Upper lobe of left lung (tissue), 6 donors: ENCODE measurements at regions not wholly inside any gene's neighbourhood (a gene's known extent, or its start where the extent isn't known, plus 50 kb on each side); places are given as distances from the start of the nearest gene placed in this dataset.

ENCODE experiments used
- ATAC-seq, 2 donors: fragments of 200-7000 bp; cut with Tn5 transposase; one replicate each; pipeline ENCODE4 v1.9.1; 2022; ENCODE audit warnings: mild to moderate bottlenecking in 2 of 2, moderate library complexity in 2 of 2; ENCODE audit not compliant: low FRiP score in 2 of 2
- DNase-seq, 2 donors: peaks; one replicate each; pipeline ENCODE4 v3.0.0-alpha.2; 2019 to 2020
- H3K27ac ChIP-seq, 4 donors: fragments of 200-600 bp; sonication (generic); one replicate each; pipeline ENCODE4 v1.5.1; 2016 to 2019
- H3K27me3 ChIP-seq, 4 donors: fragments of 200-600 bp; sonication (generic); one replicate each; pipeline ENCODE4 v1.5.1; 2017 to 2019
- H3K36me3 ChIP-seq, 4 donors: fragments of 200-600 bp; sonication (generic); one replicate each; pipeline ENCODE4 v1.5.1; 2016 to 2019
- H3K4me1 ChIP-seq, 4 donors: fragments of 200-600 bp; sonication (generic); one replicate each; pipeline ENCODE4 v1.5.1; 2018 to 2019
- H3K4me3 ChIP-seq, 4 donors: fragments of 200-600 bp; sonication (generic); one replicate each; pipeline ENCODE4 v1.5.1; 2017 to 2019; ENCODE audit warnings: mild to moderate bottlenecking in 2 of 4, moderate library complexity in 1 of 4
- H3K9me3 ChIP-seq, 4 donors: fragments of 200-600 bp; sonication (generic); one replicate each; pipeline ENCODE4 v1.5.1; 2018 to 2019
- CTCF ChIP-seq, 6 experiments: fragments of 450-650 bp in 4 of 6; fragments of 200-600 bp in 2 of 6; sonication (generic) in 2 of 6; IDR thresholded peaks; one replicate each; pipeline ENCODE4 v1.5.1; 2016 to 2019; ENCODE audit warnings: antibody characterized with exemption in 6 of 6
- EP300 ChIP-seq, 4 donors: sonication (generic); formaldehyde crosslinking; IDR thresholded peaks; one replicate each; pipeline ENCODE4 v1.5.1; 2017; ENCODE audit warnings: antibody characterized with exemption in 4 of 4, control low read depth in 2 of 4
- POLR2A ChIP-seq, 4 donors: fragments of 450-650 bp; IDR thresholded peaks; one replicate each; pipeline ENCODE4 v1.5.1; 2016 to 2017; ENCODE audit warnings: antibody characterized with exemption in 4 of 4, mild to moderate bottlenecking in 2 of 4
- POLR2AphosphoS5 ChIP-seq, 2 donors: sonication (generic); formaldehyde crosslinking; IDR thresholded peaks; one replicate each; pipeline ENCODE4 v1.5.1; 2017; ENCODE audit warnings: antibody characterized with exemption in 2 of 2
- WGBS, 2 donors: methylation state at CpG; one replicate each; pipeline ENCODE4 v1.1.5; 2017 to 2018; 5-methylcytosine and 5-hydroxymethylcytosine counted together
- donor health status: DM: no; HTN: no; CAD: no; lungs with moderate emphysema.
- donor health status: DM: no; HTN: yes; CAD: no; lungs with severe emphysema.

- H3K27ac ChIP-seq = no peak overlapping the region
- H3K4me1 ChIP-seq = no peaks in the 10 kb centered on the region
- 60 to 64% methylated on average over 7 of the region's 7 CpGs for WGBS, 2 donors
- no peaks in the 10 kb centered on the region for H3K9me3 ChIP-seq
- TF ChIP-seq POLR2A (IDR thresholded peaks at IDR 0.05) (no peak), POLR2AphosphoS5 (IDR thresholded peaks at IDR 0.05) (no peak), CTCF (IDR thresholded peaks at IDR 0.05) (no peak), EP300 (IDR thresholded peaks at IDR 0.05) (no peak)
- no peak overlapping the region for H3K4me3 ChIP-seq
- no peaks in the 10 kb centered on the region for H3K36me3 ChIP-seq
- no peaks in the 10 kb centered on the region for H3K27me3 ChIP-seq
- ATAC-seq (no peak), DNase-seq (no peak)
Measured at GRCh38 chr3:109440353-109440752, 103.0 kb upstream of the DPPA4 start.

DNA sequence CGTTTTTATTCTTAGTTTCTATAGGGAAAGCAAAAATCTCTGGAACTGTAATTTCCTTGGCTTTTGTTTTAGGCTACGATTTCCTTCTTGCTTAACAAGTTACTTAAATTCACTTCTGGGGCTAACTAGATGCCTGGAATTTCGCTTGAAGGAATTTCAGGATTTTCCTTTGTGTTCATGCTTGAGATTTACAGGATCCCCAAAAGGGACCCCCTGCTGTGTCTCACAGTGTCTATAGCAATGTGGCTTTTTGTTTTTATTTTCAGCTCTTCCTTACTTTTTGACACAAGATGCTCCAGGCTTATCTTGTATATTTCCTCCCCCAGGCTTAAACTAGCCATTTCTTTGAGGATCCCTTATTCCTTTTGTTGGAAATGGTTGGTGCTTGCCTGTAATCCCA lies 95.5 kb upstream of the DPPA4 start:
- H3K36me3 ChIP-seq = no peaks in the 10 kb centered on the region
- H3K4me1 ChIP-seq = no peaks in the 10 kb centered on the region
- DNase-seq (no peak), ATAC-seq (no peak)
- no peak overlapping the region for H3K27ac ChIP-seq
- no peaks in the 10 kb centered on the region for H3K9me3 ChIP-seq
- H3K4me3 ChIP-seq = no peak overlapping the region
- TF ChIP-seq POLR2AphosphoS5 (IDR thresholded peaks at IDR 0.05) (no peak), EP300 (IDR thresholded peaks at IDR 0.05) (no peak), POLR2A (IDR thresholded peaks at IDR 0.05) (no peak), CTCF (IDR thresholded peaks at IDR 0.05) (no peak)
- WGBS, 2 donors = 73 to 76% methylated on average over 3 of the region's 3 CpGs
- H3K27me3 ChIP-seq = no peaks in the 10 kb centered on the region

DNA sequence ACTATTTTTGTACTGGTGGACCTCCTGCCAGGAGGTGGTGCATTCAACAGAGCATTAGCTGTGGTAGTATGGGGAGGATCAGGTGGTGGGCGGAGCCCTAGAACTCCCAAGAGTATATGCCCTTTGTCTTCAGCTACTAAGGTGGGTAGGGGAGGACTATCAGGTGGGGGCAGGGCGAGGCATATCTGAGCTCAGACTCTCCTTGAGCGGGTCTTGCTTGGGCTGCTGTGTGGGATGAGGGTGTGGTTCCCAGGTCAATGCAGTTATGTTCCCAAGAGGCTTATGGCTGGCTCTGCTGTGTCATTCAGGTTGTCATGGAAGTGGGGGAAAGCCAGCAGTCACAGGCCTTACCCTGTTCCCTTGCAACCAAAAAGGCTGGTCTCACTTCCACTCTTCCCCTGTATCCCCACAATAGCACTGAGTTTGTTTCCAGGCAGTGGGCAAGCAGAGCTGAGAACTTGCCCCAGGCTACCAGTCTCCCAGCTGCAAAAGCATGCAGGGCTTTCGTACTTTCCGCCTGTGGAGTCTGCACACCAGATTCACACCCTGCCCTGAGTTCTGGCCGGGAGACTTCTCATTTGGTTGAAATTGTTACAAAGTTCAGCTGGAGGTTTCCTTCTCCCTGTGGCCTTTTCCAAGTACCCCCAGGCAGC lies 93.7 kb upstream of the DPPA4 start:
- Histone ChIP-seq H3K9me3 (no peaks in the 10 kb centered on the region), H3K4me3 (no peak overlapping the region), H3K27ac (no peak overlapping the region), H3K36me3 (no peaks in the 10 kb centered on the region), H3K4me1 (no peaks in the 10 kb centered on the region), H3K27me3 (no peaks in the 10 kb centered on the region)
- ATAC-seq (no peak), DNase-seq (no peak)
- no peak for TF ChIP-seq EP300 (IDR thresholded peaks at IDR 0.05)
- TF ChIP-seq POLR2AphosphoS5 (IDR thresholded peaks at IDR 0.05) = no peak
- no peak for TF ChIP-seq CTCF (IDR thresholded peaks at IDR 0.05)
- TF ChIP-seq POLR2A (IDR thresholded peaks at IDR 0.05) = no peak
- 81 to 86% methylated on average over 3 to 6 of the region's 6 CpGs for WGBS, 2 donors

- ATAC-seq (no peak), DNase-seq (no peak)
- TF ChIP-seq POLR2AphosphoS5 (IDR thresholded peaks at IDR 0.05) = no peak
- no peak for TF ChIP-seq POLR2A (IDR thresholded peaks at IDR 0.05)
- TF ChIP-seq CTCF (IDR thresholded peaks at IDR 0.05) = no peak
- no peak for TF ChIP-seq EP300 (IDR thresholded peaks at IDR 0.05)
Measured at GRCh38 chr3:109413049-109413448, 75.7 kb upstream of the DPPA4 start.

DNA sequence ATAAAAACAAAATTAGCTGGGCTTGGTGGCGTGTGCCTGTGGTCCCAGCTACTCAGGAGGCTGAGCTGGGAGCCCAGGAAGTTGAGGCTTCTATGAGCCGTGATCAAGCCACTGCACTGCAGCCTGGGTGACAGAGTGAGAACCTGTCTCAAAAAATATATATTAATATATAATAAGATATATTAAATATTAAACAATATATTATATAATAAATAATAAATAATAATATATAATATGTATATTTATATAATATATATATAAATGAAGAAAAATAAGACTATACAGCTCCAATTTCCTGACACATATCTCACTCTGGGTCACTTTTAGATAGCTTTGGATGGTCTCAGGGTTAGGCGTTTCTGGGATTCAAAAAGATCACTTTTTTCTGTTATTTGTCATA lies 74.2 kb upstream of the DPPA4 start:
- H3K4me3 ChIP-seq = no peak overlapping the region
- no peaks in the 10 kb centered on the region for H3K4me1 ChIP-seq
- no peak for DNase-seq
- H3K9me3 ChIP-seq = no peaks in the 10 kb centered on the region
- TF ChIP-seq CTCF (IDR thresholded peaks at IDR 0.05) (no peak), EP300 (IDR thresholded peaks at IDR 0.05) (no peak), POLR2AphosphoS5 (IDR thresholded peaks at IDR 0.05) (no peak), POLR2A (IDR thresholded peaks at IDR 0.05) (no peak)
- H3K27ac ChIP-seq = no peak overlapping the region
- no peak for ATAC-seq
- 92% methylated on average over 3 of the region's 3 CpGs for WGBS, 2 donors
- H3K36me3 ChIP-seq = no peaks in the 10 kb centered on the region
- no peaks in the 10 kb centered on the region for H3K27me3 ChIP-seq

More at GRCh38 chr3:109413049-109413448, 75.7 kb upstream of the DPPA4 start:
- Histone ChIP-seq H3K27ac (no peak overlapping the region), H3K4me1 (no peaks in the 10 kb centered on the region), H3K27me3 (no peaks in the 10 kb centered on the region), H3K4me3 (no peak overlapping the region), H3K9me3 (no peaks in the 10 kb centered on the region), H3K36me3 (no peaks in the 10 kb centered on the region)
- 75 to 84% methylated on average over 4 of the region's 4 CpGs for WGBS, 2 donors
